ENCODE measurements at regions not wholly inside any gene's neighbourhood (a gene's known extent, or its start where the extent isn't known, plus 50 kb on each side); places are given as distances from the start of the nearest gene placed in this dataset.

- no peak for TF ChIP-seq CTCF (IDR thresholded peaks at IDR 0.05; ENCODE audit: unreplicated experiment)
- DNase-seq (ENCODE audit: low spot score), result no peak
- Mint-ChIP-seq H3K36me3 (ENCODE audit: low read depth, unreplicated experiment) (peaks cover 3% of the 10 kb centered on the region), H3K4me1 (ENCODE audit: unreplicated experiment) (no peaks in the 10 kb centered on the region), H3K27me3 (ENCODE audit: unreplicated experiment) (peaks cover 5% of the 10 kb centered on the region), H3K4me3 (ENCODE audit: unreplicated experiment) (no peak overlapping the region), H3K9me3 (ENCODE audit: unreplicated experiment) (no peaks in the 10 kb centered on the region), H3K27ac (ENCODE audit: unreplicated experiment) (no peak overlapping the region)
These were observed 151.1 kb upstream of the TSHZ3 start for GRCh38 chr19:31500197-31500830.

DNA sequence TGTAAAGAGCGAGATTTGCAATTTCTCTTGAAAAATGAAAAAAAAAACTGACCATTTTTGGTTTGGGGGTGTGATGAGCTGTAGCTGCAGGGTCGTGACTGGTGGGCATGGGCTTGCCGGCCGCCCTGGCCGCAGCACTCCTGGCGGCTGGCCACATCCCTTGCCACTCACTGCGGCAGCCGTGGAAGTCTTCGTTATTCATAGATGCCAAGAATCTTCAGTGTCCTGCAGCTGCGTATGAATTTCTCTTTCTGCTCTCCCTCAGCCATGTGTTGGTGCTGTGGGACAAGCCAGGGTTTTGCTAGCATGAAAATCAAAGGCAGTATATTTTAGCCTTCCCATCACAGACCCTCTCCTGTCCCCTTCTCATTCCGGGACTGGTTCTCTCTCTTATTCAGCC is 151.7 kb upstream of the TSHZ3 start:
- Mint-ChIP-seq H3K9me3 (ENCODE audit: unreplicated experiment) (no peaks in the 10 kb centered on the region), H3K4me3 (ENCODE audit: unreplicated experiment) (no peak overlapping the region)
- no peak for TF ChIP-seq CTCF (IDR thresholded peaks at IDR 0.05; ENCODE audit: unreplicated experiment)

GRCh38 chr19:31501427-31502195 is 152.4 kb upstream of the TSHZ3 start:
- TF ChIP-seq CTCF (IDR thresholded peaks at IDR 0.05; ENCODE audit: unreplicated experiment), result no peak
- no peaks in the 10 kb centered on the region for H3K9me3 Mint-ChIP-seq (ENCODE audit: unreplicated experiment)
- no peak overlapping the region for H3K4me3 Mint-ChIP-seq (ENCODE audit: unreplicated experiment)
- peaks cover 3% of the 10 kb centered on the region for H3K36me3 Mint-ChIP-seq (ENCODE audit: low read depth, unreplicated experiment)
- no peak for DNase-seq (ENCODE audit: low spot score)
- peaks cover under 1% of the 10 kb centered on the region for H3K4me1 Mint-ChIP-seq (ENCODE audit: unreplicated experiment)
- H3K27ac Mint-ChIP-seq (ENCODE audit: unreplicated experiment), result no peak overlapping the region
- peaks cover 5% of the 10 kb centered on the region for H3K27me3 Mint-ChIP-seq (ENCODE audit: unreplicated experiment)

More for the DNA sequence above, 151.7 kb upstream of the TSHZ3 start:
- no peak for DNase-seq (ENCODE audit: low spot score)
- Mint-ChIP-seq H3K27ac (ENCODE audit: unreplicated experiment) (no peak overlapping the region), H3K27me3 (ENCODE audit: unreplicated experiment) (peaks cover 5% of the 10 kb centered on the region), H3K4me1 (ENCODE audit: unreplicated experiment) (no peaks in the 10 kb centered on the region), H3K36me3 (ENCODE audit: low read depth, unreplicated experiment) (peaks cover 3% of the 10 kb centered on the region)

GRCh38 chr19:31502536-31503170 is 153.4 kb upstream of the TSHZ3 start:
- Mint-ChIP-seq H3K36me3 (ENCODE audit: low read depth, unreplicated experiment) (peaks cover 3% of the 10 kb centered on the region), H3K27ac (ENCODE audit: unreplicated experiment) (no peak overlapping the region), H3K27me3 (ENCODE audit: unreplicated experiment) (peaks cover 7% of the 10 kb centered on the region), H3K9me3 (ENCODE audit: unreplicated experiment) (no peaks in the 10 kb centered on the region), H3K4me1 (ENCODE audit: unreplicated experiment) (peaks cover 3% of the 10 kb centered on the region), H3K4me3 (ENCODE audit: unreplicated experiment) (no peak overlapping the region)
- TF ChIP-seq CTCF (IDR thresholded peaks at IDR 0.05; ENCODE audit: unreplicated experiment), result no peak
- DNase-seq (ENCODE audit: low spot score), result no peak

- H3K27me3 Mint-ChIP-seq (ENCODE audit: unreplicated experiment), result peaks cover 7% of the 10 kb centered on the region
- peaks cover 3% of the 10 kb centered on the region for H3K4me1 Mint-ChIP-seq (ENCODE audit: unreplicated experiment)
- peaks cover 3% of the 10 kb centered on the region for H3K36me3 Mint-ChIP-seq (ENCODE audit: low read depth, unreplicated experiment)
- TF ChIP-seq CTCF (IDR thresholded peaks at IDR 0.05; ENCODE audit: unreplicated experiment), result no peak
- DNase-seq (ENCODE audit: low spot score), result no peak
- H3K4me3 Mint-ChIP-seq (ENCODE audit: unreplicated experiment), result no peak overlapping the region
- H3K9me3 Mint-ChIP-seq (ENCODE audit: unreplicated experiment), result no peaks in the 10 kb centered on the region
- no peak overlapping the region for H3K27ac Mint-ChIP-seq (ENCODE audit: unreplicated experiment)
These were observed 154.0 kb upstream of the TSHZ3 start for GRCh38 chr19:31503211-31503610.

All from endothelial cell (in vitro differentiated cells).